Prostate gland (tissue), 2 donors: ENCODE measurements at regions not wholly inside any gene's neighbourhood (a gene's known extent, or its start where the extent isn't known, plus 50 kb on each side); places are given as distances from the start of the nearest gene placed in this dataset.
"Not testable (repeated sequence)": the region's sequence is repeated elsewhere in the genome, so short reads cannot be mapped to it uniquely, and the experiment has no call there.

Experiments
- CTCF ChIP-seq, 4 experiments: fragments of 200-600 bp in 2 of 4; fragments of 450-650 bp in 2 of 4; sonication (generic) in 2 of 4; IDR thresholded peaks; 1 replicate in 3 of 4; 2 replicates in 1 of 4; pipeline ENCODE4 v1.5.1; 2016 to 2019; ENCODE audit warnings: antibody characterized with exemption in 4 of 4, mild to moderate bottlenecking in 2 of 4, moderate library complexity in 2 of 4
- POLR2AphosphoS5 ChIP-seq: sonication (generic); formaldehyde crosslinking; IDR thresholded peaks from one replicate; pipeline ENCODE4 v1.6.1; 2017; ENCODE audit warnings: antibody characterized with exemption

GRCh38 chr21:9737871-9738515 is 783.4 kb upstream of the TPTE start:
- not testable (repeated sequence) for TF ChIP-seq CTCF (IDR thresholded peaks at IDR 0.05); POLR2AphosphoS5
